T-cell (primary cell): ENCODE measurements at regions not wholly inside any gene's neighbourhood (a gene's known extent, or its start where the extent isn't known, plus 50 kb on each side); places are given as distances from the start of the nearest gene placed in this dataset.
A peak's percentile ranks its signal among the peaks of the same experiment; 100 is the strongest.

ENCODE experiments used
- ATAC-seq, 4 experiments: fragments of 200-7000 bp in 3 of 4; fragments of 150-1000 bp in 1 of 4; cut with Tn5 transposase; replicated peaks in 1 of 4; 1 replicate in 3 of 4; 2 replicates in 1 of 4; pipeline ENCODE4 v1.10.0; 2021; ENCODE audit warnings: moderate library complexity in 3 of 4, mild to moderate bottlenecking in 2 of 4, moderate number of reproducible peaks in 1 of 4
- CTCF ChIA-PET, 2 donors: fragments of 300-600 bp; sonication (Branson Sonifier 250); formaldehyde crosslinking; loops; one replicate each; lab custom pipeline; 2022; ENCODE audit warnings: antibody characterized with exemption in 2 of 2; lab: Charles Lee
- POLR2A ChIA-PET, 2 donors: fragments of 300-600 bp; sonication (Branson Sonifier 250); formaldehyde crosslinking; loops; one replicate each; lab custom pipeline; 2022; ENCODE audit warnings: antibody characterized with exemption in 2 of 2; lab: Charles Lee
- DNase-seq, 35 experiments: peaks; one replicate each; pipeline versions ENCODE4 v3.0.0 to v3.0.0-alpha.2; 2013 to 2023
- H3K27ac ChIP-seq: one replicate; pipeline ENCODE4 v1.5.1; 2013; ENCODE audit warnings: low read length
- H3K27me3 ChIP-seq, 2 experiments: replicated peaks in 1 of 2; 1 replicate in 1 of 2; 2 replicates in 1 of 2; pipeline versions ENCODE4 v1.6.1 to v1.7.0; 2013; ENCODE audit warnings: low read length in 1 of 2, mixed read lengths in 1 of 2; ENCODE audit not compliant: control insufficient read depth in 2 of 2, insufficient read depth in 2 of 2; ENCODE audit errors: extremely low read depth in 1 of 2
- H3K36me3 ChIP-seq, 2 donors: 1 replicate in 1 of 2; 2 replicates in 1 of 2; pipeline versions ENCODE4 v1.6.1 to v1.7.0; 2013; ENCODE audit warnings: low read length in 1 of 2; ENCODE audit not compliant: control insufficient read depth in 2 of 2, insufficient read depth in 1 of 2; ENCODE audit errors: extremely low read depth in 1 of 2
- H3K4me1 ChIP-seq, 2 experiments: 1 replicate in 1 of 2; 2 replicates in 1 of 2; pipeline versions ENCODE4 v1.6.1 to v1.7.0; 2013; ENCODE audit warnings: low read length in 2 of 2, mixed read lengths in 1 of 2; ENCODE audit not compliant: insufficient read depth in 2 of 2, control insufficient read depth in 1 of 2; ENCODE audit errors: extremely low read depth in 1 of 2
- H3K4me3 ChIP-seq, 2 donors: 1 replicate in 1 of 2; 2 replicates in 1 of 2; pipeline versions ENCODE4 v1.5.1 to v1.7.0; 2013; ENCODE audit warnings: mild to moderate bottlenecking in 2 of 2, low read length in 1 of 2, moderate library complexity in 1 of 2; ENCODE audit not compliant: control insufficient read depth in 1 of 2; ENCODE audit errors: extremely low read depth in 1 of 2
- H3K9me3 ChIP-seq: 2 replicates; pipeline ENCODE4 v1.7.0; 2013
- H3K27ac Mint-ChIP-seq, 2 donors: one replicate each; pipeline ENCODE4 v1.8.0; 2020 to 2021; ENCODE audit warnings: mild to moderate bottlenecking in 2 of 2, mixed read lengths in 2 of 2
- H3K27me3 Mint-ChIP-seq, 2 donors: one replicate each; pipeline ENCODE4 v1.8.0; 2021 to 2022; ENCODE audit warnings: mixed read lengths in 2 of 2
- H3K36me3 Mint-ChIP-seq: one replicate; pipeline ENCODE4 v1.8.0; 2021; ENCODE audit warnings: mixed read lengths
- H3K4me1 Mint-ChIP-seq, 3 donors: one replicate each; pipeline ENCODE4 v1.8.0; 2020 to 2022; ENCODE audit warnings: mixed read lengths in 3 of 3, mild to moderate bottlenecking in 1 of 3
- H3K4me3 Mint-ChIP-seq, 3 donors: one replicate each; pipeline ENCODE4 v1.8.0; 2020 to 2022; ENCODE audit warnings: mild to moderate bottlenecking in 3 of 3, mixed read lengths in 3 of 3, moderate library complexity in 3 of 3
- H3K9me3 Mint-ChIP-seq, 3 donors: one replicate each; pipeline ENCODE4 v1.8.0; 2020 to 2022; ENCODE audit warnings: mixed read lengths in 3 of 3
- WGBS: methylation state at CpG from one replicate; pipeline ENCODE4 v1.1.5; 2013; ENCODE audit warnings: missing lambda C conversion rate; ENCODE audit not compliant: insufficient coverage; 5-methylcytosine and 5-hydroxymethylcytosine counted together

GRCh38 chrX:44039556-44039955 lies 66.4 kb upstream of the NDP start:
- Histone ChIP-seq H3K27me3 (no peaks in the 10 kb centered on the region), H3K9me3 (no peaks in the 10 kb centered on the region), H3K27ac (no peak overlapping the region), H3K36me3 (no peaks in the 10 kb centered on the region), H3K4me3 (no peak overlapping the region), H3K4me1 (no peaks in the 10 kb centered on the region)
- no peaks in the 10 kb centered on the region for H3K9me3 Mint-ChIP-seq
- CTCF ChIA-PET = no interaction called here
- no CpG with 5 or more reads among the region's 1 CpG for WGBS
- H3K4me3 Mint-ChIP-seq = no peak overlapping the region
- DNase-seq (no peak), ATAC-seq (no peak)
- H3K4me1 Mint-ChIP-seq = no peaks in the 10 kb centered on the region
- POLR2A ChIA-PET = no interaction called here
- peaks cover 0 to 22% of the 10 kb centered on the region in 2 donors for H3K27me3 Mint-ChIP-seq
- H3K36me3 Mint-ChIP-seq = no peaks in the 10 kb centered on the region
- no peak overlapping the region for H3K27ac Mint-ChIP-seq

GRCh38 chrX:44036336-44036735 lies 63.1 kb upstream of the NDP start:
- Mint-ChIP-seq H3K9me3 (no peaks in the 10 kb centered on the region), H3K4me1 (peaks cover 0 to 20% (median 13%) of the 10 kb centered on the region in 3 donors)
- no peak for DNase-seq

GRCh38 chrX:44035571-44035970 lies 62.4 kb upstream of the NDP start:
- WGBS = no CpG with 5 or more reads among the region's 2 CpGs
- Histone ChIP-seq H3K4me1 (peaks cover 2 to 5% of the 10 kb centered on the region in 2 experiments), H3K36me3 (no peaks in the 10 kb centered on the region), H3K27ac (no peak overlapping the region), H3K9me3 (no peaks in the 10 kb centered on the region), H3K4me3 (no peak overlapping the region), H3K27me3 (no peaks in the 10 kb centered on the region)
- ATAC-seq = no peak
- H3K27me3 Mint-ChIP-seq = peaks cover 0 to 28% of the 10 kb centered on the region in 2 donors
- no peak overlapping the region for H3K27ac Mint-ChIP-seq
- ChIA-PET POLR2A (interaction anchor here in 1 of 2 donors (0.7 kb wide), 1 partner anchor 53 kb away, joined by 6 read pairs; no protein-coding TSS in a partner anchor), CTCF (interaction anchor here (1.0 to 1.4 kb wide), 2 partner anchors 9 to 10 kb away, joined by 3 to 6 read pairs; no protein-coding TSS in a partner anchor)
- no peaks in the 10 kb centered on the region for H3K36me3 Mint-ChIP-seq
- peaks cover 0 to 28% (median 19%) of the 10 kb centered on the region in 3 donors for H3K4me1 Mint-ChIP-seq
- no peak overlapping the region for H3K4me3 Mint-ChIP-seq
- no peak for DNase-seq
- H3K9me3 Mint-ChIP-seq = no peaks in the 10 kb centered on the region

More at GRCh38 chrX:44036336-44036735, 63.1 kb upstream of the NDP start:
- H3K27ac ChIP-seq = no peak overlapping the region
- ChIA-PET POLR2A (no interaction called here), CTCF (interaction anchor here in 1 of 2 donors (1.4 kb wide), 1 partner anchor 10 kb away, joined by 6 read pairs; no protein-coding TSS in a partner anchor)
- H3K9me3 ChIP-seq = no peaks in the 10 kb centered on the region
- no CpG with 5 or more reads among the region's 3 CpGs for WGBS
- H3K27ac Mint-ChIP-seq = no peak overlapping the region
- no peak overlapping the region for H3K4me3 Mint-ChIP-seq
- no peaks in the 10 kb centered on the region for H3K27me3 ChIP-seq
- no peaks in the 10 kb centered on the region for H3K36me3 Mint-ChIP-seq
- no peak for ATAC-seq
- H3K4me3 ChIP-seq = no peak overlapping the region
- H3K4me1 ChIP-seq = peaks cover 2 to 5% of the 10 kb centered on the region in 2 experiments
- H3K36me3 ChIP-seq = no peaks in the 10 kb centered on the region
- H3K27me3 Mint-ChIP-seq = peaks cover 0 to 28% of the 10 kb centered on the region in 2 donors

- Histone ChIP-seq H3K9me3 (no peaks in the 10 kb centered on the region), H3K4me1 (peaks cover 2 to 8% of the 10 kb centered on the region in 2 experiments), H3K27ac (peak overlapping the region; percentile 49), H3K4me3 (no peak overlapping the region), H3K27me3 (no peaks in the 10 kb centered on the region), H3K36me3 (no peaks in the 10 kb centered on the region)
- Mint-ChIP-seq H3K9me3 (no peaks in the 10 kb centered on the region), H3K36me3 (no peaks in the 10 kb centered on the region), H3K4me1 (peaks cover 0 to 33% (median 21%) of the 10 kb centered on the region in 3 donors), H3K4me3 (no peak overlapping the region), H3K27ac (peak overlapping the region; percentile 49 to 79), H3K27me3 (peaks cover 0 to 19% of the 10 kb centered on the region in 2 donors)
- no CpG with 5 or more reads among the region's 2 CpGs for WGBS
- ChIA-PET POLR2A (no interaction called here), CTCF (interaction anchor here in 1 of 2 donors (0.7 kb wide), 1 partner anchor 26 kb away, joined by 5 read pairs; no protein-coding TSS in a partner anchor)
- peak in 1 of 4 experiments; percentile 46 for ATAC-seq
- DNase-seq = peak in 1 of 35 experiments; percentile 4
Measured at GRCh38 chrX:44032479-44032878, 59.3 kb upstream of the NDP start.

- H3K27ac Mint-ChIP-seq = no peak overlapping the region
- peaks cover 0 to 21% of the 10 kb centered on the region in 2 donors for H3K27me3 Mint-ChIP-seq
- WGBS = no CpG with 5 or more reads among the region's 1 CpG
- Histone ChIP-seq H3K4me3 (no peak overlapping the region), H3K36me3 (no peaks in the 10 kb centered on the region), H3K27me3 (no peaks in the 10 kb centered on the region), H3K27ac (no peak overlapping the region), H3K9me3 (no peaks in the 10 kb centered on the region), H3K4me1 (peaks cover 0 to 3% of the 10 kb centered on the region in 2 experiments)
- H3K9me3 Mint-ChIP-seq = no peaks in the 10 kb centered on the region
- no peaks in the 10 kb centered on the region for H3K36me3 Mint-ChIP-seq
- ChIA-PET CTCF (interaction anchor here (0.6 to 1.0 kb wide), 3 partner anchors 10 to 67 kb away, joined by 3 read pairs; no protein-coding TSS in a partner anchor), POLR2A (no interaction called here)
- ATAC-seq (no peak), DNase-seq (no peak)
- H3K4me3 Mint-ChIP-seq = no peak overlapping the region
- peaks cover 0 to 6% (median 5%) of the 10 kb centered on the region in 3 donors for H3K4me1 Mint-ChIP-seq
Measured at GRCh38 chrX:44025555-44025954, 52.4 kb upstream of the NDP start.
